ENCODE measurements at regions not wholly inside any gene's neighbourhood (a gene's known extent, or its start where the extent isn't known, plus 50 kb on each side); places are given as distances from the start of the nearest gene placed in this dataset.
"Not testable (repeated sequence)": the region's sequence is repeated elsewhere in the genome, so short reads cannot be mapped to it uniquely, and the experiment has no call there.

GRCh38 chr4:114423582-114423981 lies 175.0 kb upstream of the UGT8 start:
- ATAC-seq (ENCODE audit: low read depth): no peak
- no peak for DNase-seq (ENCODE audit: low spot score)
- no peak overlapping the region for H3K27ac ChIP-seq (ENCODE audit: poor library complexity, severe bottlenecking)
- H3K4me1 ChIP-seq (ENCODE audit: insufficient read depth, poor library complexity, severe bottlenecking): no peaks in the 10 kb centered on the region
- H3K27me3 ChIP-seq (ENCODE audit: insufficient read depth, poor library complexity, severe bottlenecking): no peaks in the 10 kb centered on the region
- H3K4me3 ChIP-seq (ENCODE audit: severe bottlenecking): no peak overlapping the region
- H3K9me3 ChIP-seq (ENCODE audit: severe bottlenecking): no peaks in the 10 kb centered on the region
- TF ChIP-seq CTCF (IDR thresholded peaks at IDR 0.05; ENCODE audit: poor library complexity, severe bottlenecking): no peak
- H3K36me3 ChIP-seq (ENCODE audit: low read depth): no peaks in the 10 kb centered on the region

GRCh38 chr4:114435116-114435515 lies 163.5 kb upstream of the UGT8 start:
- H3K36me3 ChIP-seq (ENCODE audit: low read depth): no peaks in the 10 kb centered on the region
- no peak for DNase-seq (ENCODE audit: low spot score)
- TF ChIP-seq CTCF (IDR thresholded peaks at IDR 0.05; ENCODE audit: poor library complexity, severe bottlenecking): no peak
- H3K9me3 ChIP-seq (ENCODE audit: severe bottlenecking): no peaks in the 10 kb centered on the region
- H3K4me1 ChIP-seq (ENCODE audit: insufficient read depth, poor library complexity, severe bottlenecking): no peaks in the 10 kb centered on the region
- ATAC-seq (ENCODE audit: low read depth): no peak
- no peaks in the 10 kb centered on the region for H3K27me3 ChIP-seq (ENCODE audit: insufficient read depth, poor library complexity, severe bottlenecking)
- H3K27ac ChIP-seq (ENCODE audit: poor library complexity, severe bottlenecking): no peak overlapping the region
- no peak overlapping the region for H3K4me3 ChIP-seq (ENCODE audit: severe bottlenecking)

GRCh38 chr4:114442856-114443255 lies 155.8 kb upstream of the UGT8 start:
- DNase-seq (ENCODE audit: low spot score): no peak
- no peaks in the 10 kb centered on the region for H3K9me3 ChIP-seq (ENCODE audit: severe bottlenecking)
- H3K4me1 ChIP-seq (ENCODE audit: insufficient read depth, poor library complexity, severe bottlenecking): no peaks in the 10 kb centered on the region
- no peak for ATAC-seq (ENCODE audit: low read depth)
- no peaks in the 10 kb centered on the region for H3K27me3 ChIP-seq (ENCODE audit: insufficient read depth, poor library complexity, severe bottlenecking)
- H3K27ac ChIP-seq (ENCODE audit: poor library complexity, severe bottlenecking): no peak overlapping the region
- no peaks in the 10 kb centered on the region for H3K36me3 ChIP-seq (ENCODE audit: low read depth)
- H3K4me3 ChIP-seq (ENCODE audit: severe bottlenecking): no peak overlapping the region
- TF ChIP-seq CTCF (IDR thresholded peaks at IDR 0.05; ENCODE audit: poor library complexity, severe bottlenecking): no peak

GRCh38 chr4:114444211-114444610 lies 154.4 kb upstream of the UGT8 start:
- H3K27ac ChIP-seq (ENCODE audit: poor library complexity, severe bottlenecking): no peak overlapping the region
- H3K27me3 ChIP-seq (ENCODE audit: insufficient read depth, poor library complexity, severe bottlenecking): no peaks in the 10 kb centered on the region
- H3K4me3 ChIP-seq (ENCODE audit: severe bottlenecking): no peak overlapping the region
- H3K36me3 ChIP-seq (ENCODE audit: low read depth): no peaks in the 10 kb centered on the region
- DNase-seq (ENCODE audit: low spot score) (no peak), ATAC-seq (ENCODE audit: low read depth) (no peak)
- no peaks in the 10 kb centered on the region for H3K9me3 ChIP-seq (ENCODE audit: severe bottlenecking)
- TF ChIP-seq CTCF (IDR thresholded peaks at IDR 0.05; ENCODE audit: poor library complexity, severe bottlenecking): no peak
- no peaks in the 10 kb centered on the region for H3K4me1 ChIP-seq (ENCODE audit: insufficient read depth, poor library complexity, severe bottlenecking)

GRCh38 chr4:114447963-114448516 lies 150.6 kb upstream of the UGT8 start:
- H3K4me1 ChIP-seq (ENCODE audit: insufficient read depth, poor library complexity, severe bottlenecking); H3K27ac ChIP-seq (ENCODE audit: poor library complexity, severe bottlenecking); H3K27me3 ChIP-seq (ENCODE audit: insufficient read depth, poor library complexity, severe bottlenecking); H3K36me3 ChIP-seq (ENCODE audit: low read depth); DNase-seq (ENCODE audit: low spot score); H3K4me3 ChIP-seq (ENCODE audit: severe bottlenecking); H3K9me3 ChIP-seq (ENCODE audit: severe bottlenecking): not testable (repeated sequence)
- peak; percentile 27; the same call in 1 of the 3 replicates for ATAC-seq (ENCODE audit: low read depth)

All from RWPE2 (cell line).